HepG2 (cell line): ENCODE measurements at regions not wholly inside any gene's neighbourhood (a gene's known extent, or its start where the extent isn't known, plus 50 kb on each side); places are given as distances from the start of the nearest gene placed in this dataset.

Source experiments
- ATAC-seq: fragments of 200-7000 bp; cut with Tn5 transposase; 3 replicates; pipeline ENCODE4 v1.9.1; 2020; ENCODE audit warnings: mild to moderate bottlenecking, moderate library complexity
- BruUV-seq: library from RNA; stranded (reverse); fragments of 400-500 nt; replicated peaks from 2 replicates; lab custom pipeline; 2021; lab: Mats Ljungman, UMichigan
- CTCF ChIA-PET: fragments of 300-600 bp; formaldehyde crosslinking; extraction: SDS; loops from one replicate; lab custom pipeline; 2021; ENCODE audit warnings: low total read pairs, inconsistent platforms, low intra/inter-chr PET ratio; lab: Yijun Ruan, JAX
- POLR2A ChIA-PET: fragments of 350-600 bp; sonication (Branson Sonifier 250); formaldehyde crosslinking; loops from one replicate; lab custom pipeline; 2020; ENCODE audit warnings: antibody characterized with exemption, inconsistent platforms; lab: Yijun Ruan, JAX
- DNase-seq: peaks from one replicate; pipeline ENCODE4 v3.0.0-alpha.2; 2015; ENCODE audit warnings: low spot score
- FAIRE-seq: peaks from 3 replicates; lab custom pipeline; 2011; peaks lifted over from hg19 to GRCh38; lab: Jason Lieb, UNC
- H2AFZ ChIP-seq: one replicate; pipeline ENCODE4 v1.6.1; 2011; ENCODE audit warnings: low read length, inconsistent platforms
- H3K27ac ChIP-seq: fragments of 300-600 bp; 3 replicates; pipeline ENCODE4 v1.8.0; 2011; ENCODE audit warnings: mixed run types, mild to moderate bottlenecking, mixed read lengths, low read length, inconsistent platforms; ENCODE audit not compliant: insufficient read depth; ENCODE audit errors: extremely low read length
- H3K27me3 ChIP-seq, 2 experiments: fragments of 200-600 bp in 1 of 2; 2 replicates in 1 of 2; 3 replicates in 1 of 2; pipeline versions ENCODE4 v1.6.0 to v1.8.0; 2011; ENCODE audit warnings: low read length in 2 of 2, mild to moderate bottlenecking in 2 of 2, moderate library complexity in 2 of 2, inconsistent platforms in 1 of 2; ENCODE audit not compliant: insufficient read depth in 2 of 2, control insufficient read depth in 1 of 2
- H3K36me3 ChIP-seq, 2 experiments: fragments of 200-600 bp in 1 of 2; replicated peaks in 1 of 2; 2 replicates in 1 of 2; 3 replicates in 1 of 2; pipeline versions ENCODE4 v1.5.1 to v1.8.0; 2011; ENCODE audit warnings: low read length in 2 of 2, inconsistent platforms in 1 of 2; ENCODE audit not compliant: insufficient read depth in 2 of 2, control insufficient read depth in 1 of 2
- H3K4me1 ChIP-seq: 2 replicates; pipeline ENCODE4 v1.5.1; 2012; ENCODE audit warnings: low read length, inconsistent platforms; ENCODE audit not compliant: insufficient read depth
- H3K4me2 ChIP-seq: 2 replicates; pipeline ENCODE4 v1.6.0; 2011; ENCODE audit warnings: low read depth, low read length, inconsistent platforms
- H3K4me3 ChIP-seq, 3 experiments: fragments of 200-600 bp in 1 of 3; sonication (generic), shearing (Covaris generic) in 1 of 3; replicated peaks in 1 of 3; 2 replicates each; pipeline ENCODE4 v1.5.1; 2011 to 2016; ENCODE audit warnings: low read length in 3 of 3, inconsistent platforms in 2 of 3, low read depth in 2 of 3, mild to moderate bottlenecking in 2 of 3, control low read depth in 1 of 3, mixed read lengths in 1 of 3; ENCODE audit not compliant: insufficient read depth in 1 of 3
- H3K79me2 ChIP-seq: one replicate; pipeline ENCODE4 v1.6.1; 2011; ENCODE audit warnings: low read length, inconsistent platforms; ENCODE audit not compliant: insufficient read depth
- H3K9ac ChIP-seq: 2 replicates; pipeline ENCODE4 v1.6.0; 2011; ENCODE audit warnings: mild to moderate bottlenecking, low read depth, low read length, inconsistent platforms; ENCODE audit not compliant: insufficient read depth
- H3K9me3 ChIP-seq: 2 replicates; pipeline ENCODE4 v1.5.1; 2012; ENCODE audit warnings: mild to moderate bottlenecking, low read length
- H4K20me1 ChIP-seq: 2 replicates; pipeline ENCODE4 v1.6.0; 2011; ENCODE audit warnings: inconsistent platforms, mild to moderate bottlenecking, low read length, moderate library complexity; ENCODE audit not compliant: insufficient read depth
- CENPX ChIP-seq: sonication (generic); formaldehyde crosslinking; IDR thresholded peaks from 2 replicates; pipeline ENCODE4 v1.9.0; 2021; ENCODE audit warnings: mild to moderate bottlenecking, missing genetic modification reagents, moderate library complexity
- EED ChIP-seq: sonication (generic); formaldehyde crosslinking; IDR thresholded peaks from 2 replicates; pipeline ENCODE4 v1.5.0; 2020; ENCODE audit warnings: mild to moderate bottlenecking, missing genetic modification reagents
- IRF1 ChIP-seq: sonication (generic); formaldehyde crosslinking; IDR thresholded peaks from 2 replicates; pipeline ENCODE4 v1.4.0; 2020; ENCODE audit warnings: low read depth, mild to moderate bottlenecking, missing genetic modification reagents
- KDM5A ChIP-seq: fragments of 200-600 bp; sonication (generic); IDR thresholded peaks from 2 replicates; pipeline ENCODE4 v1.7.0; 2018; ENCODE audit warnings: antibody characterized with exemption, mild to moderate bottlenecking, low read length, borderline replicate concordance
- NR2C2 ChIP-seq: sonication (generic); formaldehyde crosslinking; IDR thresholded peaks from 2 replicates; pipeline ENCODE4 v1.4.0; 2020; ENCODE audit warnings: missing genetic modification reagents, mild to moderate bottlenecking, moderate library complexity, borderline replicate concordance
- REPIN1 ChIP-seq: sonication (generic); formaldehyde crosslinking; IDR thresholded peaks from 2 replicates; pipeline ENCODE4 v1.8.0; 2022; ENCODE audit warnings: missing genetic modification reagents, low read depth, mild to moderate bottlenecking, borderline replicate concordance
- SNRNP70 ChIP-seq: fragments of 200-400 bp; formaldehyde crosslinking; IDR thresholded peaks from 2 replicates; pipeline ENCODE4 v1.6.1; 2017; ENCODE audit warnings: mild to moderate bottlenecking, low read depth, low read length, moderate library complexity
- TCF12 ChIP-seq, 2 experiments: fragments of 450-650 bp in 1 of 2; sonication (generic) in 1 of 2; formaldehyde crosslinking in 1 of 2; IDR thresholded peaks; 2 replicates each; pipeline versions ENCODE4 v1.6.1 to v1.8.0; 2017 to 2022; ENCODE audit warnings: antibody characterized with exemption in 1 of 2, mild to moderate bottlenecking in 1 of 2, missing genetic modification reagents in 1 of 2, moderate library complexity in 1 of 2
- TP53 ChIP-seq: sonication (generic); formaldehyde crosslinking; conservative IDR thresholded peaks from 2 replicates; pipeline ENCODE4 v1.4.0; 2020; ENCODE audit warnings: missing genetic modification reagents
- ZNF44 ChIP-seq: sonication (generic); formaldehyde crosslinking; IDR thresholded peaks from 2 replicates; pipeline ENCODE4 v1.5.1; 2020; ENCODE audit warnings: mild to moderate bottlenecking, missing genetic modification reagents
- ZNF501 ChIP-seq: sonication (generic); formaldehyde crosslinking; IDR thresholded peaks from 2 replicates; pipeline ENCODE4 v1.5.1; 2020; ENCODE audit warnings: mild to moderate bottlenecking, moderate library complexity, missing genetic modification reagents
- ZNF775 ChIP-seq: sonication (generic); formaldehyde crosslinking; IDR thresholded peaks from 2 replicates; pipeline ENCODE4 v1.4.0; 2020; ENCODE audit warnings: missing genetic modification reagents, mild to moderate bottlenecking, moderate library complexity, borderline replicate concordance
- ZSCAN12 ChIP-seq: sonication (generic); formaldehyde crosslinking; IDR thresholded peaks from 2 replicates; pipeline ENCODE4 v1.9.0; 2021; ENCODE audit warnings: mild to moderate bottlenecking, missing genetic modification reagents
- ZSCAN25 ChIP-seq: sonication (generic); formaldehyde crosslinking; IDR thresholded peaks from 2 replicates; pipeline ENCODE4 v1.8.0; 2022; ENCODE audit warnings: mild to moderate bottlenecking, missing genetic modification reagents
- ZSCAN29 ChIP-seq: sonication (generic); formaldehyde crosslinking; conservative IDR thresholded peaks from 2 replicates; pipeline ENCODE4 v1.4.0; 2020; ENCODE audit warnings: mild to moderate bottlenecking, missing genetic modification reagents
- WGBS: methylation state at CpG from one replicate; pipeline ENCODE4 v1.1.6; 2017; ENCODE audit warnings: low lambda C conversion rate; 5-methylcytosine and 5-hydroxymethylcytosine counted together
- in situ Hi-C: cut with HindIII; loops from 2 replicates; pipeline ENCODE4 v1.10.0; 2017; ENCODE audit warnings: low pct_unique_long_range_greater_than_20kb; ENCODE audit not compliant: extremely low pct_ligation_motif_present
- intact Hi-C: fragments of 100-400 bp; cut with micrococcal nuclease; formaldehyde crosslinking; loops from one replicate; pipeline ENCODE4 v1.10.0; 2022; ENCODE audit not compliant: unreplicated experiment
- TF ChIP-seq, protein P1 (sequence below): sonication (generic); formaldehyde crosslinking; IDR thresholded peaks from 2 replicates; pipeline ENCODE4 v1.5.1; 2020; ENCODE audit warnings: missing genetic modification reagents, mild to moderate bottlenecking, borderline replicate concordance
- TF ChIP-seq, protein P2 (sequence below): sonication (generic); formaldehyde crosslinking; conservative IDR thresholded peaks from 2 replicates; pipeline ENCODE4 v1.4.0; 2020; ENCODE audit warnings: missing genetic modification reagents

DNA sequence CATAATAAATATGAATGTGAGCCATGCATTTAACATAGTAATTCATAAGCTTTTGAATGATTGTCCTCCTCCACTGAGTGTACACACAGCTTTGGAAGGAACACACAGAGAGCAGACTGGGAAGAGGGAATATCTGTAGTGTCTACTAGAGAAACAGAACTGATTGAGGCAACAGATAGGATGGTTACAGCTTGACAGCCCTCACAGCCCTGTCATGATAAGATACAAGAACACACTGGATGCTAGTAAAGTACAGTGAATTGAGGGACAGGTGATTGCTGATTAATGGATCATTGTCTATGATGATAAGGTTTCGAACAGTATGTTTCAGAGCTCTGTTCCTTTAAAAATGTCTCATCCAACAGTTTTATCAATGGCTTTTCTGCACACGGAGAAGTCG lies 383.4 kb upstream of the GBE1 start (continued):
- TF ChIP-seq SNRNP70: no peak
- no peak for TF ChIP-seq ZSCAN12 (CRISPR knock-in tag)

- CTCF ChIA-PET: no interaction called here
- no peaks in the 10 kb centered on the region for H4K20me1 ChIP-seq
- H3K4me1 ChIP-seq: no peaks in the 10 kb centered on the region
Measured at GRCh38 chr3:82143661-82144412, 382.4 kb upstream of the GBE1 start.

More at GRCh38 chr3:82143661-82144412, 382.4 kb upstream of the GBE1 start:
- no peak overlapping the region for H3K4me2 ChIP-seq
- in situ Hi-C loops: loop anchor here (25.0 kb wide), 1 partner anchor 482 kb away; no protein-coding TSS in a partner anchor
- no peak overlapping the region for H3K27ac ChIP-seq
- no TSS peak for BruUV-seq
- no peak overlapping the region for H2AFZ ChIP-seq
- no peaks in the 10 kb centered on the region for H3K79me2 ChIP-seq
- POLR2A ChIA-PET: no interaction called here
- H3K9ac ChIP-seq: no peak overlapping the region
- H3K9me3 ChIP-seq: no peaks in the 10 kb centered on the region
- 48% methylated on average over 3 of the region's 3 CpGs for WGBS
- FAIRE-seq (no peak), DNase-seq (no peak), ATAC-seq (no peak)
- 0 out of 5 replicates have a peak, but pooled peaks cover 0 to 1% of the 10 kb centered on the region in 2 experiments for H3K36me3 ChIP-seq
- no peak overlapping the region for H3K4me3 ChIP-seq
- no peaks in the 10 kb centered on the region for H3K27me3 ChIP-seq
- intact Hi-C loops: no loop called here
- TF ChIP-seq ZSCAN29 (CRISPR knock-in tag): no peak
- no peak for TF ChIP-seq ZNF775 (CRISPR knock-in tag)
- no peak for TF ChIP-seq NR2C2 (CRISPR knock-in tag)
- no peak for TF ChIP-seq CENPX (CRISPR knock-in tag)
- no peak for TF ChIP-seq KDM5A
- no peak for TF ChIP-seq IRF1
- no peak for TF ChIP-seq ZNF501 (CRISPR knock-in tag)
- TF ChIP-seq, protein P1, sequence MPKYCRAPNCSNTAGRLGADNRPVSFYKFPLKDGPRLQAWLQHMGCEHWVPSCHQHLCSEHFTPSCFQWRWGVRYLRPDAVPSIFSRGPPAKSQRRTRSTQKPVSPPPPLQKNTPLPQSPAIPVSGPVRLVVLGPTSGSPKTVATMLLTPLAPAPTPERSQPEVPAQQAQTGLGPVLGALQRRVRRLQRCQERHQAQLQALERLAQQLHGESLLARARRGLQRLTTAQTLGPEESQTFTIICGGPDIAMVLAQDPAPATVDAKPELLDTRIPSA (CRISPR knock-in tag): no peak
- TF ChIP-seq REPIN1: no peak
- TF ChIP-seq EED: no peak
- TF ChIP-seq TCF12 (IDR thresholded peaks at IDR 0.05): no peak
- TF ChIP-seq TCF12 (CRISPR knock-in tag; IDR thresholded peaks at IDR 0.05): no peak
- no peak for TF ChIP-seq ZNF44 (CRISPR knock-in tag)
- TF ChIP-seq, protein P2, sequence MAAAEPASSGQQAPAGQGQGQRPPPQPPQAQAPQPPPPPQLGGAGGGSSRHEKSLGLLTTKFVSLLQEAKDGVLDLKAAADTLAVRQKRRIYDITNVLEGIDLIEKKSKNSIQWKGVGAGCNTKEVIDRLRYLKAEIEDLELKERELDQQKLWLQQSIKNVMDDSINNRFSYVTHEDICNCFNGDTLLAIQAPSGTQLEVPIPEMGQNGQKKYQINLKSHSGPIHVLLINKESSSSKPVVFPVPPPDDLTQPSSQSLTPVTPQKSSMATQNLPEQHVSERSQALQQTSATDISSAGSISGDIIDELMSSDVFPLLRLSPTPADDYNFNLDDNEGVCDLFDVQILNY (CRISPR knock-in tag): no peak
- no peak for TF ChIP-seq TP53
- TF ChIP-seq ZSCAN25: no peak
